ENCODE measurements at regions not wholly inside any gene's neighbourhood (a gene's known extent, or its start where the extent isn't known, plus 50 kb on each side); places are given as distances from the start of the nearest gene placed in this dataset.

DNA sequence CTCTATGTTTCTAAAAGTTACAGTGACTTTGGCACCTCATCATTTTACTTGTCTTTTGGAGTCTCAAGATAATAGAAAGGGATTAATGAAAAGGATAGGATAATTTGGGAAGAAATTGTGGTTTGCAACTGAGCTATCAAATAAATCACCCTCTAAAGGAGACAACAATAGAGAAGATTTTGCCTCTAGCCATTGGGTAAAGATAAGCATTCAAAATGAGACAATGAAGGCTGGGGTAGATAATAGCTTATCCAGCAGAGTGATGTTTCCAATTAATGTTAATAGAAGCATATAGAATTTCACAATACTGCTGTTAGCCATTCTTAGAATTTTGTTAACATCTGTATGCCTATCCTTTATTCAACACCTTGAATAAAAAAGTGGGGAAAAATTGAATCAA, 1177.6 kb downstream of the ADGRL3 start:
- DNase-seq (ENCODE audit: low spot score): no peak

DNA sequence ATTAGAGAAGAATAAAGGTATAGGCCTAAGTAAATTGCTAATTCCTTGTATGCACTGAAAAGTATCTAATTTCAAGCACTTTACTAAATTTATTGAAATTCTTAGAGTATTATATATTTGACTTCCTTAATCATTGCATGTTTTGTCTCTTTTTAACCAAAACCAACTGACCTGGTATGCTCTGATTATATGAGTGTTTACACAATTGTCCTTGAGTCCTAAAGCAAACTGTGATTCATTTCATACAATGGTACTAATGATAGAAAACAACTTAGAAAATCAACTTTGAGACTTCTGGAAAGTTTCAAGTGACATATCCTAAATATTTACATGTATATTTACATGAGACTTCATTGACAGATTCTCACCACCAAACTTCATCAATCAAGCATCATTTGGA, 1177.1 kb downstream of the ADGRL3 start:
- DNase-seq (ENCODE audit: low spot score): no peak

DNA sequence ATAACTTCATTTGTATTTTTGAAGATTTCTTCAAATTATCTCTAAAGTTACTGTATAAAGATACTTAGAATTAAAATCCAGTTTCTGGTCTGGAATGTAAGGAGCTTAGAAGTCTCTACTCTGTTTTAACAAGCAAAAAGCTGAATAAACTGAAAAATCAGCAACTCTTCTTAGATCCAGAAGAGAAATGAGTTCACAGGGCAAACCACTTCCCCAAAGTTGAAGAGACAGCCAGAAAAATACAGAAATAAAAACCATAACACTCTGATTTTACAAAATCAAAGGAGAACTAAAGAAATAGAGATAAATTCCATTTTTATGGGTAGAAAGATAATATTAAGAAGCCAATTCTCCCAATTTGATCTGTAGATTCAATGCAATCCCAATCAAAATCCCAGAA, 1166.8 kb downstream of the ADGRL3 start:
- DNase-seq (ENCODE audit: low spot score): no peak

DNA sequence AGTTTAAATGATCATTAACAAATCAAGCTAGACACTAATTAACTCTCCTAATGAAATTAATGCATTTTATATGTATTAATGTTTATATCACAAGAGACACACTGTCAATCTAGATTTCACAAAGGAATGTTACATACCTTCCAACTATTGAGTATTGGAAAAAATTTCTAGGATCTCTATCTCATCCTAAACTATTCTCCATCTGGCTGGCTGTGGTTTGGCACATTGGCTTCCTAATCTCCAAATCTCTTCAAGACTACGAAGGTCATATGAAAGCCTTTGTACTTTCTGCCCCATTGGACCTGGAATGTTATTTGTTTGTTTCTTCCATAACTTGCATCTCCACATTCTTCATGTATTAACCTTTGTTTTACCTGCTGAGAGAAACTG, 1160.0 kb downstream of the ADGRL3 start:
- DNase-seq (ENCODE audit: low spot score): no peak

DNA sequence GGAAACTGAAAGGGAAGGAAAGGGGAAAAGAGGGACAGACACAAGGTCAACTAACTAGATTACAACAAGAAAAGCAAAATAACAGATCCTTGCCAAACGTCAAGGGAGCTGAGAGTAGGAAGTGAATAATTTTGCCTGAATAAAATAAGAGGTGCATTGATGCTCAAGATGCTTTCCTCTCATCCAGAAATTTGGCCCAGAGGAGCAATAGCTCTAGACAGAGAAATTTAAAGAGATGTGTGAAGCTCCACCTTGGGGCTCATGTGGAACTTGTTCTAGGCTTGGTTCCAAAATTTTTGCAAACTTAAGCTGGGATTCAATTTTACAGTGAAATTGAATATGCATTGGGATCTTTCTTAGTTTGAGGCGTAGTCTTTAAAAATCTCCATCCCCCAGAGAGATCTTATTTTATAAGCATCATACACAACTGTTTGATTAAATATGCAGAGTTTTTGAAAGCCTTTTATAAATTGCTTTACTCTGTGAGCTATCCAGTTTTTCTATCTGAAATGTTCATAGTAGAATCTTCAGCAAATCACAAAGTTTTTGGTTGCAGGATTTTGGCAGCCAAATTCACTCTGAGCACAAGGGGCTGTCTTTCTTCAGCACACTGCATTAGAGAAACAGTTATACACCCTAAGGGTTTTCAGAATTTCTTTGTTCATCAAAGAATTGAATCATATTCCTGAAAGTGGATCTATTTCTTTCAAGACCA, 1159.5 kb downstream of the ADGRL3 start:
- peak; percentile 48 for DNase-seq (ENCODE audit: low spot score)

DNA sequence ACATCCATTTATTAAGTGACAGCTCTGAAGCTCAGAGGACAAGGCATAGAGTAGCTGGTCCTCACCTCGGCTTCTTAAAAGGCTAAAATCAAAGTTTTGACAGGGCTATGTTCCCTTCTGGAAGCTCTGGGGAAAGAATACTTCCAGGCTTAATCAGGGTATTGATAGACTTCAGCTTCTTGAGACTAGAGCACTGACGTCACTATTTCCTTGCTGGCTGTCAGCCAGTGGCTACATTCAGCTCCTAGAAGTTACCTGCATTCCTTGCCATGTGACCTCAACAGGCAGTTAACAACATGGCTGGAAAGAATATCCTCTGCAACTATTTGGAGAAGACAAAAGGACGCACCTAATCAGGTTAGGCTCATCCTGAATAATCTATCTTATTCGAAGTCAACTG, 1144.8 kb downstream of the ADGRL3 start:
- DNase-seq (ENCODE audit: low spot score): no peak

DNA sequence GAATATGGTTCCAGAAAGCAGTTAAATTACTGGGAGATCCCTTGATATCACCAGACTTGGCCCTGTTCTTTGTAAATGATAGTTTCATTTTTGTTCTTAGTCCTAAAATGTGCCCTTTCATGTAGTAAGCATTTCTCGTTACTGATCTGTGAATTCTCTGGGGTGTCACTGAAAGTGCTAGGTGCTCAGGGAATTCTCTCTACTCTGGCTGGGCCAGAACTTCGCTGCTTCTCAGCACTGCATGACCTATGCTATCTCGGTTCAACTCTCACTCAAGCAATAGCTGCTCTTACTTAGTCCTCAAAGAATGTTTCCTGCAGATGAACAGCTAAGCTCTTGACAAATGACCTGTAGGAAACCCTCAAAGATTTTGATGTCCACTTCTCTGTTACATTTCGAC, 1144.3 kb downstream of the ADGRL3 start:
- no peak for DNase-seq (ENCODE audit: low spot score)

DNA sequence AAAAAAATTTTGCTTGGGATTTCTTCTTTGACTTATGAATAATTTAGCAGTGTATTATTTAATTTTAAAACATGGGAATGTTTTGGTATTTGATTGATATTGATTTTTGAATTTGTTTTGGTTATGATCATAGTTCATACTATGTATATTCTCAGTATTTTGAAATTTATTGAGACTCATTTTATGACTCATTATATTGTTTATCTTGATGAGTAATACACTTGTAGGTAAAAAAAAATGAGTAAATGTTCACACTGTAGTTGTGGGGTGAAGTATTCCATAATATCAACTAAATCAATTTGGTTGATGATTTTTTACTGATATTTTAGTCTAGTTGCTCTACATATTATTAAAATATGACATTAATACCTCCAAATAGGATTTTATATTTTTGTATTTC, 1142.2 kb downstream of the ADGRL3 start:
- DNase-seq (ENCODE audit: low spot score): no peak

DNA sequence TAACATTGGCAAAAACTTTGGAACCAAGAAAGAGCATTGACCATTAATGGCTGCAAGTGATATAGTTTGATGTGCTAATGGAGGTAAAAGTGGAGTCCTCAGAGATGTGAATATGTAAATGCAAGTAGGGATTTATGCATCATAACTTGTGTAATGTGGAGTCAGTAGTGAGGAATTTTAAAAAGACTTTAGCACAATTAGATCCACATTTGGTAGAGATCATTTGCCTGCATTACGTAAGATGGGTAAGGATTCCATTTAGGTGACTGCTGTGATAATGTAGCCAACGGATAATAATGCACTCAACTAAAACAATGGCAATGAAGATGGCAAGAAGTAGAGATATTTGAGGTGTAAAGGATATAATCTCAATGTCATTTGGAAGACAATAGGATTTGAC, 1128.4 kb downstream of the ADGRL3 start:
- DNase-seq (ENCODE audit: low spot score): no peak

DNA sequence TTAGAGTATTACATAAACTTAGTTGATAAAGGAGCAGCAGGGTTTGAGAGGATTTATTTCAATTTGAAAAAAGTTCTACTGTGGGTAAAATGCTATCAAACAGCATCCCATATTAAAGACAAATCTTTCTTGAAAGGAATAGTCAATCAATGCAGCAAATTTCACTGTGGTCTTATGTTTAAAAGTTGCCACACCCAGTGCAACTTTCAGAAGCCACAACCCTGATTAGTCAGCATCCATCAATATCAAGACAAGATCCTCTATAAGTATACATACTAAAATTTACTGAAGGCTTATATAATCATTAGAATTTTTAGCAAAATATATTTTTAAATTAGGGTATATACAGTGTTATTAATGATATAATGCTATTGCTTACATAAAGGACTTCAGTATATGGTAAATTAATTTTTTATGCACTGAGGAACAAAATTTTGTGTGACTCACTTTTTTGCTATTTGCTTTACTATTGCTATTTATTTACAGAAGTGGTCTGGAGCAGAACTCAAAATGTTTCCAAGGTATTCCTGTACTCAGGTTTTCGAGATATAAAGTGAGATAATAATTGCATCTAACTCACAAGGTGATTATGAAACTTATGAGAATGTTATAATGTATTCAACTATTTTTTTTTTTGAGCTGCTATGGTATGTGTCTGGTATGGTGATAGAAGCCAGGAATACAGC, 1127.6 kb downstream of the ADGRL3 start:
- DNase-seq (ENCODE audit: low spot score): no peak

DNA sequence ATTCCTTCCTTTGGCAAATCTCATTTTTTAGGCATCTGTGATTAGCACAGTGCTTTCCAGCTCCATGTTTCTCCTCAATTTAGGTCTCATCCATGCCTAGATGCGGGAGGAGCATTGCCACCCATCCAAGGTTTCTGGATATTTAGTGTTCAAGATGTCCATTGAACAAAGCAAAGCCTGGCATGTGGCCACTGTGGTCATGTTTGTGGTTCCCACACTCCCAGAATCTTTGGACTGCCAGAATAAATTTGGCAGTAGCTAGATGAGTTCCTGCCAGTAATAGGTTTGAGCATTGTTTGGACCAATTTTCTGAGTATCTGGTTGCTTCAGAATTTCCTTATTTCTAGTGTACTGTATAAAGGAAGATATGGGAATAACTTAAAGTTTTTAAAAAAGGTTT, 1124.1 kb downstream of the ADGRL3 start:
- DNase-seq (ENCODE audit: low spot score): no peak

DNA sequence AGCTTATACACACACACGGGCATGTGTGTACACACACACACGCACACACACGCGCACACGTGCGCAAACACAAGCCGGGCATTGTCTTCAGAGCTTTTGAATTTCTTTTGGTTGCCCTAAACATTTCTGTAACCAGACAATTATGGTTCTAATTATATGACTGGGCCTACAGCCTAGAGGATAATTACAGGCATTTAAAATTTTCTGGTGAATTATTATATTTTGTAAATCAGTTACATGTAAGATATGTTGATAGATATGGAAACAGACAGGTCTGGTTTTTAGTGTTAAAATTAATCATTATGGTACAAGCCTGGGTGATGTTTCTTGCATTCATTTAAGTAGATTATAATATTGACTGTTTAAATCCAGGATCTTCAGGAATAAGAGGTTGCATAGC, 1120.5 kb downstream of the ADGRL3 start:
- no peak for DNase-seq (ENCODE audit: low spot score)

DNA sequence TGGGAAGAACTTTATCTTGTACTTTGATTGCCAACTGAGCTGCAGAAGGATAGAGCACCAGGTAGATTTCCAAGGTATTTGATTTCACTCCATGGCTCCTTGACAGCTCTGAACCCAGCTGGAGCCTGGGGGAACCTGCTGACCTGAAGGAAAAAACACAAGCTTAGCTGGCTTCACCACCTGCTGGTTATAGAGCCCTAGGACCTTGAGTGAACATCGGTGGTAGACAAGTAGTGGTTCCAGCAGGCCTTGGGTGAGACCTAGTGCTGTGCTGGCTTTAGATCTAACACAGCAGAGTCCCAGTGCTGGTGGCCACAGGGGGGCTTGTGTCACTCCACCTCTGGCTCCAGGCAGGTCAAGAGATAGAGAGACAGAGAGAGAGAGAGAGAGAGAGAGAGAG, 1102.6 kb downstream of the ADGRL3 start:
- DNase-seq (ENCODE audit: low spot score): no peak

DNA sequence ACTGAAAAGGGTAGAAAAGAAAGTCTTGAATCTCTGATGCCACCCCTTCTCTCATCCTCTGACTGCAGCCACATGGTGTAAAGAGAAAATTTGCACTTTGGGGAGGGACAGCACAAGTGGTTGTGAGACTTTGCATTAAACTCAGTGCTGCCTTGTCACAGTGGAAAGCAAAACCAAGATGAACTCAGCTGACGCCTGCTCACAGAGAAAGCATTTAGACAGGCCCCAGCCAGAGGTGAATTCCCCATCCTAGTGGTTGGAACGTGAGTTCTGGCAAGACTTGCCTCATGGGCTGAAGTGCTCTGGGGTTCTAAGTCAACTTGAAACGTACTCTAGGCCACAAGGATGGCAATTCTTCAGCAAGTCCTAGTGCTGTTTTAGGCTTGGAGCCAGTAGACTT, 1101.4 kb downstream of the ADGRL3 start:
- DNase-seq (ENCODE audit: low spot score): no peak

DNA sequence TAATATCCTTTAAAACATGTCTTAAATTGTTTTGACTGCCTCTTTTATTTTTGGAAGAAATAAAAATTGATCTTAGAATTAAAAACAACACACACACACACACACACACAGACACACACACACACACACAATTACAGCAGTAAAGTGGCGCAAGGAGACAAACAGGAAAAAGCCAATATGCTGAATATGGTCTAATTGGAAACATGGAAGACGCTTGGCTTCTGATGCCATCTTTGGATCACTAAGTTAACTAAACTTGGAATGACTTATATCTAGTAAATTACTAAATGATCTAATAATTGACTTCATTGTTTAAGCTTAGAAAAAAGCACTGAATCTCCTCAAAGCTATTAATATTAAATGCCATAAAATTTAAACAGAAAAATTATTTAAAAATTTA, 1093.4 kb downstream of the ADGRL3 start:
- DNase-seq (ENCODE audit: low spot score): no peak

DNA sequence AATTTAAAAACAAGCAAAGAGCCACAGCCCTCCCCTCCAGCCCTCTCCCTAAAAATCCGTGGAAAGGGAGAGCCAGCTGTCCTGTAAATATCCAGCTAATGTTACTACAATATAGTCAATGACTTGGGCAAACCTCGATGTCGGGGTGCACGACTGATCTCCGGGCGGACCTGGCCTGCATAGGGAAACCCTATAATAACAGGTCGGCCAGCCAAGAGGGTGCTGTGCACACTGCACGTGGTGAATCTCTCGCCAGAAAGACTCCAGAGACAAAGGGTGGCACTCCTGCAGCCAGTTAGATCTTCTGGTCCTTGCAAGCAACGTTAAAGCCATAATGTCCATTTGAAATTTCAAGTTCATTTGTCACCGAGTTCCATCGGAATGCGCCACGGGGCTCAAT, 1092.8 kb downstream of the ADGRL3 start:
- DNase-seq (ENCODE audit: low spot score): no peak

DNA sequence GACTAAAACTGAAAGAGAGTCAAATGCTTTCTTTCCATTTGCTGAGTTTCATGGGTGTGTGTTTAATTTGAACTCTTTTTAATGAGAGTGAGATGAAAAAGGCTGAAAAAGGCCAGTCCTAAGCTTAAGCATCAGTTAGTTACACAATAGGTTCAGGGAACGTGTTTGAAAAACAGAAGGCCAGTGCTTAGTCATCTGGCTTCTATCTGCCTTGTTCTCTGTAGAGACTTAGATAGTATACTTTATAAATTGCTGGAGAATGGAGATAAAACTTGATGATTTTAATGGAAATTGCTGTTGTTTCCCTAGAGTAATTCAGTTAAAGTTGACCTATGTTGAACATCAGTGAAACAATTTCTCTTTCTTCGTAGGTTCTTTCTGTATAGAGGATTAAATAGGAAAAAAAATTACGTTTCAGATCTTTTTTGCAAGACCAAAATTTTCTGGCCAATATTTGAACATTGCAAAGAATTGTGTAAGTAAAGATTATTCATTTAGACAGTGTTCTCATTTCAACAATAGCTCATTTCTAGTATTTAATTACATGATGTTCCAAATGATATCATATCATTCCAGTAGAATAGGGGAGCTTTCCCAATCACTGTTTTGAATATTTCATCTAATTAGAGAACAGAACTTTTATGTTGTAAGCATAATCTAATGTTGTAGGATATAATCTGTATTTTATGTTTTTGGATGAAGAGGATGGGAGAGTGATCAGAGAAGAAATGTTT, 1088.8 kb downstream of the ADGRL3 start:
- peak; percentile 72 for DNase-seq (ENCODE audit: low spot score)

DNA sequence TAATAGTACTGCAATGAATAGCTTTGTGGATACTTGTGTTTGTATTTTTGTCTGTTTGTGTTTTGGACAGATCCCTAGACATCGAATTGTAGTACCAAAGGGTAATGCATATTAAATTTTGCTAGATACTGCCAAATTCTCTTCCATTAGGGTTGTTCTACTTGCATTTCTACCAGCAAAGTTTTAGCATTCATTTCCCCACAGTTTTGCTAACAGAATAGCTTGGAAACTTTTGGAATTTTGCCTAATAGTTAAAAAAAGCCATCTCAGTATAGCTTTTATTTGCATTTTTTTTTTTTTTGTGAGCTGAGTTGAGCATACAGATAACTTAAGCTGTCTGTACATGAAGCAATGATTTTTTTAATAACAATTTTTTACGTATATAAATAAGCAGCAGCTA, 1084.9 kb downstream of the ADGRL3 start:
- DNase-seq (ENCODE audit: low spot score): peak; percentile 3

DNA sequence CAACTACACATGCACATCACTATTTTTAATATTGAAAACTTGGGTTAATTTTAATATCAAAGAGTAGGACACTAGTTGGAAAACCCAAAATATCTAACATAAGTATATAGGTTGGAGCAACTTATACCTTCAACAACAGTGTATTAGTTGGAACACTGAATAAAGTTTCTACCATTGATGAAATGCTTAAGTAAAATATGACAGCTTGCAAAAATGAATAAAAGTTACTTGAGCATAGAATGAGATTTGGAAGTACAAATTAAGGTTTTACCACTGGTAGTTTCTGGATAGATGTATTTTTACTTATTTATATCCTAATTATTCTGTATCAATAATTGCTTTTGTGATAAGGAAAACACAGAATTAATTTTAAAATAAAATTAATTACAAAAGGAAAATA, 1079.6 kb downstream of the ADGRL3 start:
- no peak for DNase-seq (ENCODE audit: low spot score)

DNA sequence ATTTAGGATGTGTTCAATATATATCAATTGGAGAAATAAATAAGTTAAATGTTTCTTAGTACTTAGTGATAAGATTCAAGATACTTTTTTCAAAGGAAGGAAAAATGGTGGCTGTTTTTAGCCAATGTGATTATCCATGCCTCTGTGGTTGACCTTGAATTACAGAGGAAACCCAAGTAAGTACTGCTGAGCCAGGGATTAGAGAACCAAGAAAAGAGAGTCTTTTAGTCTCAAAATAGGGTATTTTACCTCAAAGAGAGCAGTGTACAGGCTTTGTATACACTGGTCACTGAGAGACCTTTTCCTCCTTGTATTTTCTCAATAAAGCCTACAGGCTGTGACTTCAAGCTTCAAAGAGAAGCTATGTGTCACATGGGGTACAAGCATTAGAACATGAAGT, 1075.3 kb downstream of the ADGRL3 start:
- DNase-seq (ENCODE audit: low spot score): peak; percentile 1

DNA sequence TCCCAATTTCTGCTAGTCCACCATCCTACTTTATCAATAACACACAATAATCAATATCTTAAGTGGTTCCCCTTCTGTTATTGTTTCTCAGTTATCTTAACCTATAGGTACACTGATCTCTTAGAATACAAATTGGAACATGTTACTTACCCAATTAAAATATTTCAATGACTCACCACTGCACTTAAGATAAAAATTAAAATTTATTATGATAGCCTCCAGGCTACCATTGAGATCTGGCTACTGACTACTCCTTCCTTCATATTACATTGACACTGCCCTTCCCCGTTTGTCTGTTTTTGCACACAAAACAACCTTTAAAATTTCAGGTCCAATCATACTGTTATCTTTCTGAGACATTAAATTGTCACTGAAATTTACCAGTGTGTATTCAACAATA, 1074.7 kb downstream of the ADGRL3 start:
- no peak for DNase-seq (ENCODE audit: low spot score)

DNA sequence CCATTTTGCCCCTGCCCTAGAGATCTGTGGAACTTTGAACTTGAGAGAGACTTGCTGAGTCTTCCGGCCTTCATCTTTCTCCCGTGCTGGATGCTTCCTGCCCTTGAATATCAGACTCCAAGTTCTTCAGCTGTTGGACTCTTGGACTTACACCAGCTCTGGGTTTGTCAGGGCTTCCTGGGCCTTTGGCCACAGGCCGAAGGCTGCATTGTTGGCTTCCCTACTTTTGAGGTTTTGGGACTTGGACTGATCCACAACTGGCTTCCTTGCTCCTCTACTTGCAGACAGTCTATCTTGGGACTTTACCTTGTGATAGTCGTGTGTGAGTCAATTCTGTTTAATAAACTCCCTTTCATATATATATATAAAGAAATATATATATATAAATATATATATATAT, 1071.0 kb downstream of the ADGRL3 start:
- no peak for DNase-seq (ENCODE audit: low spot score)

DNA sequence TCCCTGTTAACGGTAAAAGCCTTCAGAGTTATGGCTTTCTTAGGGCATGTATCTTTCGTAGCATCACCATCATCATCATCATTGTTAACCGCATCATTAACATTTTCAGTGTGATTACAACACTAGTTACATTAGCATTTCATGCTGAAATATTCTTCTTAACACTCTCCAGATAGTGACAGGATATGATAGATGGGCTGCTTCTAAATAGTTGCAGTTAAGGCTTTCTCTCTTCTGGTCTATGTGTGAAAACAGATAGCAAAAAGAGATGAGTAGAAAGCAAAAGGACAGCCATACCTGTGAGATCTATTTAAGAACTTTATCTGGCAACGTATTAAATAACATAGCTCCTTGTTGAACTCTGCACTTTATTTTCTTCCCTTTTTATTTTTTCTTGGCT, 1069.8 kb downstream of the ADGRL3 start:
- DNase-seq (ENCODE audit: low spot score): no peak

Measured in umbilical cord (tissue), 1 donor.